ENCODE measurements at regions not wholly inside any gene's neighbourhood (a gene's known extent, or its start where the extent isn't known, plus 50 kb on each side); places are given as distances from the start of the nearest gene placed in this dataset.

DNA sequence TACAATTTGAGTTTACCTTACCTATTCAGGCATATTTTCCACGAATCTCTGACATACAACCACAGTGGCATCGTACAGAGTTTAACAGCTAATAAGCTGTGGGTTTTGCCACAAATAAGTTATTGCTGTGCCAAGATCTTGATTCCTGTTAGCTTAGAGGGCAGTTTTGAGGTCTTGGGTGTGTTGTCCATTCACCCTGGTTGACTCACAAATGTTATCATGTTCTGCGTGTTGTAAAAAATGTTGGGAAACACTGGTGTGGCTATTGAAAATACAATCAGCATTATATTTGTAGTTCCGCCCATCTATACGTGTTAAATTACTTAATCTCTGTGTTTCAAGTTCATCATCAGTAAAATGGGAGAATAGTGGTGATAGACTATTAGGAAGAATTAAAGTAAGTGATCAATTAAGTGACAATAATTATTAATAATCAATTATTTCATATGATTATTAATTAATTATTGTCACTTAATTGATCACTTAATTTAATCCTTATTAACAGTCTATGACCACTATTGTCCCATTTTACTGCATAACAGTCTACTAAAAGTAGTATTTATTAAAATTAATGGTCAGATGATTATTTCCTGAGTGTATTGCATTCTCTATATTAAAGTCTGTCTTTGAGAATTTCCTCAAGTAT is 96.3 kb downstream of the TMA16 start:
- TF ChIP-seq, protein P1, sequence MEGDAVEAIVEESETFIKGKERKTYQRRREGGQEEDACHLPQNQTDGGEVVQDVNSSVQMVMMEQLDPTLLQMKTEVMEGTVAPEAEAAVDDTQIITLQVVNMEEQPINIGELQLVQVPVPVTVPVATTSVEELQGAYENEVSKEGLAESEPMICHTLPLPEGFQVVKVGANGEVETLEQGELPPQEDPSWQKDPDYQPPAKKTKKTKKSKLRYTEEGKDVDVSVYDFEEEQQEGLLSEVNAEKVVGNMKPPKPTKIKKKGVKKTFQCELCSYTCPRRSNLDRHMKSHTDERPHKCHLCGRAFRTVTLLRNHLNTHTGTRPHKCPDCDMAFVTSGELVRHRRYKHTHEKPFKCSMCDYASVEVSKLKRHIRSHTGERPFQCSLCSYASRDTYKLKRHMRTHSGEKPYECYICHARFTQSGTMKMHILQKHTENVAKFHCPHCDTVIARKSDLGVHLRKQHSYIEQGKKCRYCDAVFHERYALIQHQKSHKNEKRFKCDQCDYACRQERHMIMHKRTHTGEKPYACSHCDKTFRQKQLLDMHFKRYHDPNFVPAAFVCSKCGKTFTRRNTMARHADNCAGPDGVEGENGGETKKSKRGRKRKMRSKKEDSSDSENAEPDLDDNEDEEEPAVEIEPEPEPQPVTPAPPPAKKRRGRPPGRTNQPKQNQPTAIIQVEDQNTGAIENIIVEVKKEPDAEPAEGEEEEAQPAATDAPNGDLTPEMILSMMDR (IDR thresholded peaks at IDR 0.05): no peak
- TF ChIP-seq EZH2phosphoT487 (IDR thresholded peaks at IDR 0.05) (no peak), EZH2 (IDR thresholded peaks at IDR 0.05) (no peak)
